A549 (cell line): ENCODE measurements at regions not wholly inside any gene's neighbourhood (a gene's known extent, or its start where the extent isn't known, plus 50 kb on each side); places are given as distances from the start of the nearest gene placed in this dataset.

ENCODE experiments used
- ATAC-seq, 2 experiments: fragments of 200-7000 bp in 1 of 2; fragments of >200 bp in 1 of 2; cut with Nextera tagmentation in 1 of 2; cut with Tn5 transposase in 1 of 2; 3 replicates each; pipeline versions ENCODE4 v1.8.0 to v1.9.1; 2018 to 2020; ENCODE audit warnings: mild to moderate bottlenecking in 1 of 2, moderate library complexity in 1 of 2
- CTCF ChIA-PET: fragments of 300-600 bp; sonication (Branson Sonifier 250); formaldehyde crosslinking; extraction: SDS; loops from one replicate; lab custom pipeline; 2021; ENCODE audit warnings: antibody characterized with exemption, inconsistent platforms; lab: Yijun Ruan, JAX
- POLR2A ChIA-PET: fragments of 350-600 bp; formaldehyde crosslinking; extraction: SDS; loops from one replicate; lab custom pipeline; 2021; ENCODE audit warnings: antibody characterized with exemption, inconsistent platforms; lab: Yijun Ruan, JAX
- DNase-seq, 2 experiments: peaks; one replicate each; pipeline versions ENCODE4 v3.0.0 to v3.0.0-alpha.2; 2011 to 2016; ENCODE audit warnings: low read depth in 1 of 2, low spot score in 1 of 2
- FAIRE-seq: peaks from 2 replicates; lab custom pipeline; 2011; peaks lifted over from hg19 to GRCh38; lab: Jason Lieb, UNC
- H3K27ac ChIP-seq, 2 experiments: fragments of >200 bp; sonication (Bioruptor Twin); formaldehyde crosslinking; 3 replicates each; pipeline ENCODE4 v1.5.1; 2016 to 2017
- H3K4me1 ChIP-seq: fragments of >200 bp; sonication (Bioruptor Twin); formaldehyde crosslinking; 3 replicates; pipeline ENCODE4 v1.6.1; 2016
- H3K4me2 ChIP-seq: fragments of >200 bp; sonication (Bioruptor Twin); formaldehyde crosslinking; 3 replicates; pipeline ENCODE4 v1.6.1; 2016
- H3K4me3 ChIP-seq: fragments of >200 bp; sonication (Bioruptor Twin); formaldehyde crosslinking; 3 replicates; pipeline ENCODE4 v1.5.1; 2016
- H3K9me3 ChIP-seq: fragments of >200 bp; sonication (Bioruptor Twin); formaldehyde crosslinking; 3 replicates; pipeline ENCODE4 v1.6.1; 2016
- BHLHE40 ChIP-seq: IDR thresholded peaks from 2 replicates; pipeline ENCODE4 v1.6.1; 2012; ENCODE audit warnings: low read depth, low read length, inconsistent platforms
- EHF ChIP-seq: fragments of 250-450 bp; sonication (Bioruptor Pico); IDR thresholded peaks from 2 replicates; pipeline ENCODE4 v1.5.0; 2020; ENCODE audit warnings: mild to moderate bottlenecking
- EHMT2 ChIP-seq: fragments of 200-600 bp; sonication (generic); IDR thresholded peaks from 2 replicates; pipeline ENCODE4 v1.6.1; 2016; ENCODE audit warnings: antibody characterized with exemption, low read depth, mild to moderate bottlenecking, moderate library complexity
- EP300 ChIP-seq, 2 experiments: fragments of >200 bp; sonication (Bioruptor Twin); formaldehyde crosslinking; IDR thresholded peaks; 2 replicates in 1 of 2; 3 replicates in 1 of 2; pipeline ENCODE4 v1.6.1; 2016 to 2017
- FOSB ChIP-seq: fragments of 250-450 bp; sonication (Bioruptor Pico); IDR thresholded peaks from 2 replicates; pipeline ENCODE4 v1.5.0; 2020; ENCODE audit warnings: mild to moderate bottlenecking, moderate library complexity
- FOSL2 ChIP-seq, 2 experiments: fragments of 450-650 bp in 1 of 2; fragments of >200 bp in 1 of 2; sonication (Bioruptor Twin) in 1 of 2; formaldehyde crosslinking; IDR thresholded peaks; 2 replicates each; pipeline versions ENCODE4 v1.5.0 to v1.6.1; 2016 to 2020; ENCODE audit warnings: mild to moderate bottlenecking in 1 of 2, moderate library complexity in 1 of 2
- FOXS1 ChIP-seq: fragments of 250-450 bp; sonication (Bioruptor Pico); IDR thresholded peaks from 2 replicates; pipeline ENCODE4 v1.5.0; 2020; ENCODE audit warnings: mild to moderate bottlenecking, moderate library complexity
- HEYL ChIP-seq: fragments of 250-450 bp; sonication (Bioruptor Pico); IDR thresholded peaks from 2 replicates; pipeline ENCODE4 v1.8.0; 2021; ENCODE audit warnings: mild to moderate bottlenecking, moderate library complexity
- HOXA7 ChIP-seq: fragments of 250-450 bp; sonication (Bioruptor Pico); IDR thresholded peaks from 2 replicates; pipeline ENCODE4 v1.5.0; 2020; ENCODE audit warnings: mild to moderate bottlenecking, moderate library complexity
- HOXB13 ChIP-seq: fragments of 250-450 bp; sonication (Bioruptor Pico); IDR thresholded peaks from 2 replicates; pipeline ENCODE4 v1.5.0; 2020; ENCODE audit warnings: low read depth, mild to moderate bottlenecking, moderate library complexity
- JUNB ChIP-seq: fragments of >200 bp; sonication (Bioruptor Twin); formaldehyde crosslinking; IDR thresholded peaks from 2 replicates; pipeline ENCODE4 v1.6.1; 2016
- KDM5A ChIP-seq: fragments of 200-600 bp; sonication (generic); IDR thresholded peaks from 2 replicates; pipeline ENCODE4 v1.6.1; 2016; ENCODE audit warnings: antibody characterized with exemption, mild to moderate bottlenecking
- NFE2L2 ChIP-seq: fragments of 150-350 bp; conservative IDR thresholded peaks from 2 replicates; pipeline ENCODE4 v1.6.1; 2014; ENCODE audit warnings: low read length
- NR3C1 ChIP-seq: fragments of >200 bp; sonication (Bioruptor Twin); formaldehyde crosslinking; IDR thresholded peaks from 3 replicates; pipeline ENCODE4 v1.6.1; 2017
- RCOR1 ChIP-seq: fragments of 150-350 bp; IDR thresholded peaks from 2 replicates; pipeline ENCODE4 v1.6.1; 2014; ENCODE audit warnings: antibody characterized with exemption, low read length, low read depth
- RFX5 ChIP-seq: fragments of 450-650 bp; IDR thresholded peaks from 2 replicates; pipeline ENCODE4 v1.7.1; 2014; ENCODE audit warnings: antibody characterized with exemption, mild to moderate bottlenecking, moderate library complexity
- RNF2 ChIP-seq: fragments of 200-600 bp; sonication (generic); IDR thresholded peaks from 2 replicates; pipeline ENCODE4 v1.6.1; 2016; ENCODE audit warnings: low read depth, mild to moderate bottlenecking, antibody characterized with exemption, moderate library complexity, borderline replicate concordance
- SREBF2 ChIP-seq: fragments of 450-650 bp; IDR thresholded peaks from 2 replicates; pipeline ENCODE4 v1.6.1; 2014; ENCODE audit warnings: mild to moderate bottlenecking, moderate library complexity
- USF2 ChIP-seq: fragments of 450-650 bp; IDR thresholded peaks from 2 replicates; pipeline ENCODE4 v1.6.1; 2014; ENCODE audit warnings: antibody characterized with exemption
- ZC3H11A ChIP-seq: fragments of 450-650 bp; IDR thresholded peaks from 2 replicates; pipeline ENCODE4 v1.6.1; 2014; ENCODE audit warnings: antibody characterized with exemption, mild to moderate bottlenecking
- ZNF302 ChIP-seq: fragments of 250-450 bp; sonication (Bioruptor Pico); IDR thresholded peaks from 2 replicates; pipeline ENCODE4 v1.9.0; 2021; ENCODE audit warnings: inconsistent platforms, mild to moderate bottlenecking, moderate library complexity
- ZSCAN20 ChIP-seq: fragments of 250-450 bp; sonication (Bioruptor Pico); IDR thresholded peaks from 2 replicates; pipeline ENCODE4 v1.8.0; 2022; ENCODE audit warnings: mild to moderate bottlenecking, moderate library complexity
- WGBS: methylation state at CpG from one replicate; pipeline ENCODE4 v1.1.6; 2017; ENCODE audit errors: missing lambda C conversion rate; 5-methylcytosine and 5-hydroxymethylcytosine counted together
- TF ChIP-seq, protein P1 (sequence below): fragments of 250-450 bp; sonication (Bioruptor Pico); IDR thresholded peaks from 2 replicates; pipeline ENCODE4 v1.5.0; 2021; ENCODE audit warnings: mild to moderate bottlenecking, moderate library complexity, borderline replicate concordance
- TF ChIP-seq, protein P2 (sequence below): fragments of >200 bp; sonication (Bioruptor Twin); formaldehyde crosslinking; IDR thresholded peaks from 3 replicates; pipeline ENCODE4 v1.5.1; 2016
- TF ChIP-seq, protein P3 (sequence below): fragments of >200 bp; sonication (Bioruptor Twin); formaldehyde crosslinking; IDR thresholded peaks from 3 replicates; pipeline ENCODE4 v1.6.1; 2016
- TF ChIP-seq, protein P4 (sequence below): IDR thresholded peaks from 2 replicates; pipeline ENCODE4 v1.6.1; 2012; ENCODE audit warnings: low read depth, borderline replicate concordance

DNA sequence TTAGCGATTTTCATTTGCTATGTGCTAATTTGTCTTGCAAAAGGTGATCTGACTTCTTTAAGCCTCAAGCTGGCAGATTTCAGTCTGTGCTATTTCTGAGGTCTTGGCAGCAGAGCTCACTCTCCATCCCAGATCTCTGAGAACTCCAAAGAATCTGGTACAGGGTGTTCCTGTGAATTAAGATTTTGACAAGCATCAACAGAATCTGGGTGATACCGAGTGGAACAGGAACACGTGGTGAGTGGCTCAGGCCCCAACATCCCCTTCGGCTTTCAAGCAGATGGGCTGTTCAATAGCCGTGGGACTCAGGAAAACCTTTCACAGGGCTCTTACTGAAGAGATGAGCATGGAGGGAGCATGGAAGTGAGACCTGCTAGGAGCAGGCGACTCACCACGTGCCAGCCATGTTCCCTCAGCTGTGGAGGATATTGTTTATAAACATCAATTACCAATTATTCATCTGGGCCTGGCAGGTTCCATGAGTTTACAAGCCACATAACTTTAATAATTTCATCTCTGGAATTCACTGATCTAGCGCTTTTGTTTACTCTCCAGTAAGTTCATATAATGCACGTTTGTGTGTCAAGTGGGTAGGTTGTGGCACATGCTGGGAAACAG lies 103.4 kb upstream of the SELENOK start:
- DNase-seq (no peak), FAIRE-seq (no peak), ATAC-seq (no peak)
- 28% methylated on average over 9 of the region's 9 CpGs for WGBS
- Histone ChIP-seq H3K27ac (no peak overlapping the region), H3K4me1 (no peaks in the 10 kb centered on the region), H3K4me2 (no peak overlapping the region), H3K4me3 (no peak overlapping the region), H3K9me3 (no peaks in the 10 kb centered on the region)
- ChIA-PET CTCF (no interaction called here), POLR2A (no interaction called here)
- TF ChIP-seq RNF2 (no peak), ZC3H11A (no peak), RFX5 (no peak), HOXA7 (CRISPR knock-in tag) (no peak), BHLHE40 (no peak), ZNF302 (CRISPR knock-in tag) (no peak), ZSCAN20 (no peak)

DNA sequence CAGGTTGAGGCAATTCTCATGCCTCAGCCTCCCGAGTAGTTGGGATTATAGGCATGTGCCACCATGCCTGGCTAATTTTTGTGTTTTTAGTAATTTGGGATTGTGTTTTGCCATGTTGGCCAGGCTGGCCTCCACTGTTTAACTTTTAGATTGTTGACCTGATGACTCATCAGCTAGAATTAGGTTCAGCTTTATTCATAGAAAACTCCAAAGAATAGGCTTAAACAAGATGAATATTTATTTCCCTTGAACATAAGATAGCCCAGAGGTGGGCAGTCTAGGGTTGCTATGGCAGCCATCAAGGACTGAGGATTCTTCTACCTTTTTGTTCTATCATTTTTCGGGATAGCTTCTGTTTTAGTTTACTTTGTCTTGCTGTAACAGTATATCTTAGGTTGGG lies 99.6 kb upstream of the SELENOK start:
- no peaks in the 10 kb centered on the region for H3K9me3 ChIP-seq
- ATAC-seq (no peak), DNase-seq (no peak), FAIRE-seq (no peak)
- H3K4me2 ChIP-seq, result no peak overlapping the region
- POLR2A ChIA-PET, result no interaction called here
- 36% methylated on average over 2 of the region's 2 CpGs for WGBS
- TF ChIP-seq FOSL2 (IDR thresholded peaks at IDR 0.05), result no peak
- TF ChIP-seq FOSL2 (CRISPR knock-in tag; IDR thresholded peaks at IDR 0.05), result peak; percentile 36; the same call in 1 of the 2 replicates
- TF ChIP-seq HEYL (CRISPR knock-in tag), result no peak
- H3K4me1 ChIP-seq, result no peaks in the 10 kb centered on the region
- CTCF ChIA-PET, result no interaction called here
- no peak overlapping the region for H3K27ac ChIP-seq
- no peak overlapping the region for H3K4me3 ChIP-seq

GRCh38 chr3:53989946-53990345 lies 98.3 kb upstream of the SELENOK start:
- CTCF ChIA-PET, result no interaction called here
- no peaks in the 10 kb centered on the region for H3K9me3 ChIP-seq
- no peaks in the 10 kb centered on the region for H3K4me1 ChIP-seq
- no peak overlapping the region for H3K4me3 ChIP-seq
- POLR2A ChIA-PET, result no interaction called here
- 32% methylated on average over 7 of the region's 7 CpGs for WGBS
- H3K4me2 ChIP-seq, result no peak overlapping the region
- ATAC-seq (no peak), DNase-seq (no peak), FAIRE-seq (no peak)
- no peak for TF ChIP-seq SREBF2
- no peak for TF ChIP-seq HOXB13 (CRISPR knock-in tag)
- TF ChIP-seq BHLHE40, result no peak
- no peak for TF ChIP-seq ZNF302 (CRISPR knock-in tag)
- TF ChIP-seq HEYL (CRISPR knock-in tag), result no peak
- no peak for TF ChIP-seq NFE2L2
- no peak for TF ChIP-seq KDM5A
- TF ChIP-seq EP300 (IDR thresholded peaks at IDR 0.05), result no peak
- TF ChIP-seq, protein P1, sequence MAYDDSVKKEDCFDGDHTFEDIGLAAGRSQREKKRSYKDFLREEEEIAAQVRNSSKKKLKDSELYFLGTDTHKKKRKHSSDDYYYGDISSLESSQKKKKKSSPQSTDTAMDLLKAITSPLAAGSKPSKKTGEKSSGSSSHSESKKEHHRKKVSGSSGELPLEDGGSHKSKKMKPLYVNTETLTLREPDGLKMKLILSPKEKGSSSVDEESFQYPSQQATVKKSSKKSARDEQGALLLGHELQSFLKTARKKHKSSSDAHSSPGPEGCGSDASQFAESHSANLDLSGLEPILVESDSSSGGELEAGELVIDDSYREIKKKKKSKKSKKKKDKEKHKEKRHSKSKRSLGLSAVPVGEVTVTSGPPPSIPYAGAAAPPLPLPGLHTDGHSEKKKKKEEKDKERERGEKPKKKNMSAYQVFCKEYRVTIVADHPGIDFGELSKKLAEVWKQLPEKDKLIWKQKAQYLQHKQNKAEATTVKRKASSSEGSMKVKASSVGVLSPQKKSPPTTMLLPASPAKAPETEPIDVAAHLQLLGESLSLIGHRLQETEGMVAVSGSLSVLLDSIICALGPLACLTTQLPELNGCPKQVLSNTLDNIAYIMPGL (CRISPR knock-in tag), result no peak
- TF ChIP-seq NR3C1, result no peak
- TF ChIP-seq RCOR1, result no peak
- TF ChIP-seq FOSB (CRISPR knock-in tag), result no peak
- TF ChIP-seq, protein P2, sequence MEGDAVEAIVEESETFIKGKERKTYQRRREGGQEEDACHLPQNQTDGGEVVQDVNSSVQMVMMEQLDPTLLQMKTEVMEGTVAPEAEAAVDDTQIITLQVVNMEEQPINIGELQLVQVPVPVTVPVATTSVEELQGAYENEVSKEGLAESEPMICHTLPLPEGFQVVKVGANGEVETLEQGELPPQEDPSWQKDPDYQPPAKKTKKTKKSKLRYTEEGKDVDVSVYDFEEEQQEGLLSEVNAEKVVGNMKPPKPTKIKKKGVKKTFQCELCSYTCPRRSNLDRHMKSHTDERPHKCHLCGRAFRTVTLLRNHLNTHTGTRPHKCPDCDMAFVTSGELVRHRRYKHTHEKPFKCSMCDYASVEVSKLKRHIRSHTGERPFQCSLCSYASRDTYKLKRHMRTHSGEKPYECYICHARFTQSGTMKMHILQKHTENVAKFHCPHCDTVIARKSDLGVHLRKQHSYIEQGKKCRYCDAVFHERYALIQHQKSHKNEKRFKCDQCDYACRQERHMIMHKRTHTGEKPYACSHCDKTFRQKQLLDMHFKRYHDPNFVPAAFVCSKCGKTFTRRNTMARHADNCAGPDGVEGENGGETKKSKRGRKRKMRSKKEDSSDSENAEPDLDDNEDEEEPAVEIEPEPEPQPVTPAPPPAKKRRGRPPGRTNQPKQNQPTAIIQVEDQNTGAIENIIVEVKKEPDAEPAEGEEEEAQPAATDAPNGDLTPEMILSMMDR, result no peak
- TF ChIP-seq, protein P3, sequence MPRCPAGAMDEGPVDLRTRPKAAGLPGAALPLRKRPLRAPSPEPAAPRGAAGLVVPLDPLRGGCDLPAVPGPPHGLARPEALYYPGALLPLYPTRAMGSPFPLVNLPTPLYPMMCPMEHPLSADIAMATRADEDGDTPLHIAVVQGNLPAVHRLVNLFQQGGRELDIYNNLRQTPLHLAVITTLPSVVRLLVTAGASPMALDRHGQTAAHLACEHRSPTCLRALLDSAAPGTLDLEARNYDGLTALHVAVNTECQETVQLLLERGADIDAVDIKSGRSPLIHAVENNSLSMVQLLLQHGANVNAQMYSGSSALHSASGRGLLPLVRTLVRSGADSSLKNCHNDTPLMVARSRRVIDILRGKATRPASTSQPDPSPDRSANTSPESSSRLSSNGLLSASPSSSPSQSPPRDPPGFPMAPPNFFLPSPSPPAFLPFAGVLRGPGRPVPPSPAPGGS, result no peak
- TF ChIP-seq FOXS1 (CRISPR knock-in tag), result no peak
- no peak for TF ChIP-seq JUNB
- TF ChIP-seq, protein P4, sequence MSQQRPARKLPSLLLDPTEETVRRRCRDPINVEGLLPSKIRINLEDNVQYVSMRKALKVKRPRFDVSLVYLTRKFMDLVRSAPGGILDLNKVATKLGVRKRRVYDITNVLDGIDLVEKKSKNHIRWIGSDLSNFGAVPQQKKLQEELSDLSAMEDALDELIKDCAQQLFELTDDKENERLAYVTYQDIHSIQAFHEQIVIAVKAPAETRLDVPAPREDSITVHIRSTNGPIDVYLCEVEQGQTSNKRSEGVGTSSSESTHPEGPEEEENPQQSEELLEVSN, result no peak
- no peak for TF ChIP-seq USF2
- TF ChIP-seq EHMT2, result no peak
- no peak for TF ChIP-seq EHF (CRISPR knock-in tag)
- H3K27ac ChIP-seq, result no peak overlapping the region
